ENCODE measurements at regions not wholly inside any gene's neighbourhood (a gene's known extent, or its start where the extent isn't known, plus 50 kb on each side); places are given as distances from the start of the nearest gene placed in this dataset.

- no peak overlapping the region for H3K4me3 ChIP-seq (replicated peaks in 1 of 2; ENCODE audit: low read depth in 2 of 2, low read length in 2 of 2)
- TF ChIP-seq CTCF (IDR thresholded peaks at IDR 0.05; ENCODE audit: low read depth, low read length): no peak
- DNase-seq (ENCODE audit: low read depth in 2 of 2): no peak
Measured at GRCh38 chr15:93553167-93553935, 464.3 kb upstream of the RGMA start.

GRCh38 chr15:93543093-93543492, 454.1 kb upstream of the RGMA start:
- H3K4me3 ChIP-seq (replicated peaks in 1 of 2; ENCODE audit: low read depth in 2 of 2, low read length in 2 of 2): no peak overlapping the region
- no peak for DNase-seq (ENCODE audit: low read depth in 2 of 2)
- no peak for TF ChIP-seq CTCF (IDR thresholded peaks at IDR 0.05; ENCODE audit: low read depth, low read length)

GRCh38 chr15:93527374-93528050, 438.5 kb upstream of the RGMA start:
- no peak overlapping the region for H3K4me3 ChIP-seq (replicated peaks in 1 of 2; ENCODE audit: low read depth in 2 of 2, low read length in 2 of 2)
- no peak for TF ChIP-seq CTCF (IDR thresholded peaks at IDR 0.05; ENCODE audit: low read depth, low read length)
- no peak for DNase-seq (ENCODE audit: low read depth in 2 of 2)

GRCh38 chr15:93524432-93524831, 435.4 kb upstream of the RGMA start:
- DNase-seq (ENCODE audit: low read depth in 2 of 2): no peak
- no peak overlapping the region for H3K4me3 ChIP-seq (replicated peaks in 1 of 2; ENCODE audit: low read depth in 2 of 2, low read length in 2 of 2)
- TF ChIP-seq CTCF (IDR thresholded peaks at IDR 0.05; ENCODE audit: low read depth, low read length): no peak

GRCh38 chr15:93523481-93523880, 434.5 kb upstream of the RGMA start:
- no peak for DNase-seq (ENCODE audit: low read depth in 2 of 2)
- TF ChIP-seq CTCF (IDR thresholded peaks at IDR 0.05; ENCODE audit: low read depth, low read length): no peak
- no peak overlapping the region for H3K4me3 ChIP-seq (replicated peaks in 1 of 2; ENCODE audit: low read depth in 2 of 2, low read length in 2 of 2)

- DNase-seq (ENCODE audit: low read depth in 2 of 2): no peak
- TF ChIP-seq CTCF (IDR thresholded peaks at IDR 0.05; ENCODE audit: low read depth, low read length): no peak
- no peak overlapping the region for H3K4me3 ChIP-seq (replicated peaks in 1 of 2; ENCODE audit: low read depth in 2 of 2, low read length in 2 of 2)
Measured at GRCh38 chr15:93520206-93520605, 431.2 kb upstream of the RGMA start.

Measured in cardiac fibroblast (primary cell).